SK-N-SH (cell line): ENCODE measurements at regions not wholly inside any gene's neighbourhood (a gene's known extent, or its start where the extent isn't known, plus 50 kb on each side); places are given as distances from the start of the nearest gene placed in this dataset.

Source experiments
- CTCF ChIP-seq: fragments of 200-600 bp; sonication (generic); IDR thresholded peaks from 2 replicates; pipeline ENCODE4 v1.6.1; 2017; ENCODE audit warnings: antibody characterized with exemption, mild to moderate bottlenecking, moderate library complexity
- EP300 ChIP-seq, 2 experiments: IDR thresholded peaks; 2 replicates each; pipeline versions ENCODE4 v1.4.0 to v1.6.1; 2012; ENCODE audit warnings: borderline replicate concordance in 1 of 2, low read depth in 1 of 2, low read length in 1 of 2
- FOXJ3 ChIP-seq: sonication (generic); formaldehyde crosslinking; IDR thresholded peaks from 2 replicates; pipeline ENCODE4 v1.5.1; 2020; ENCODE audit warnings: mild to moderate bottlenecking, missing genetic modification reagents
- RXRA ChIP-seq: IDR thresholded peaks from 2 replicates; pipeline ENCODE4 v1.4.0; 2012; ENCODE audit warnings: low read depth, mild to moderate bottlenecking, borderline replicate concordance
- SMC3 ChIP-seq: IDR thresholded peaks from 2 replicates; pipeline ENCODE4 v1.6.1; 2012; ENCODE audit warnings: low read depth, low read length, improper control_type of control experiment
- YY1 ChIP-seq: IDR thresholded peaks from 2 replicates; pipeline ENCODE4 v1.4.0; 2012; ENCODE audit warnings: low read depth, mild to moderate bottlenecking

GRCh38 chr1:55669293-55669692 is 454.1 kb upstream of the USP24 start:
- TF ChIP-seq CTCF (no peak), RXRA (no peak), EP300 (IDR thresholded peaks at IDR 0.05; ENCODE audit: borderline replicate concordance in 1 of 2, low read depth in 1 of 2, low read length in 1 of 2) (no peak), YY1 (no peak), FOXJ3 (CRISPR knock-in tag) (no peak), SMC3 (no peak)
